Caco-2 (cell line): ENCODE measurements at regions not wholly inside any gene's neighbourhood (a gene's known extent, or its start where the extent isn't known, plus 50 kb on each side); places are given as distances from the start of the nearest gene placed in this dataset.
A peak's percentile ranks its signal among the peaks of the same experiment; 100 is the strongest.

Source experiments
- BruUV-seq: library from RNA; stranded (reverse); fragments of 400-500 nt; replicated peaks from 2 replicates; lab custom pipeline; 2021; lab: Mats Ljungman, UMichigan
- CTCF ChIA-PET: fragments of 300-600 bp; sonication (Branson Sonifier 250); formaldehyde crosslinking; loops from one replicate; lab custom pipeline; 2022; ENCODE audit warnings: antibody characterized with exemption; lab: Charles Lee
- POLR2A ChIA-PET: fragments of 300-600 bp; sonication (Branson Sonifier 250); formaldehyde crosslinking; loops from one replicate; lab custom pipeline; 2022; ENCODE audit warnings: antibody characterized with exemption; lab: Charles Lee
- DNase-seq, 2 experiments: peaks; one replicate each; pipeline versions ENCODE4 v3.0.0 to v3.0.0-alpha.2; 2020 to 2022
- H3K27me3 ChIP-seq: replicated peaks from 2 replicates; pipeline ENCODE4 v1.6.0; 2011; ENCODE audit warnings: low read length; ENCODE audit not compliant: control insufficient read depth, insufficient read depth
- H3K36me3 ChIP-seq: 2 replicates; pipeline ENCODE4 v1.5.1; 2011; ENCODE audit warnings: low read length; ENCODE audit not compliant: control insufficient read depth, insufficient read depth
- H3K4me1 ChIP-seq: fragments of 250-450 bp; sonication (Bioruptor Pico); 2 replicates; pipeline ENCODE4 v1.5.1; 2020; ENCODE audit warnings: mild to moderate bottlenecking
- H3K4me3 ChIP-seq: 2 replicates; pipeline ENCODE4 v1.5.1; 2011; ENCODE audit warnings: low read depth, mild to moderate bottlenecking, control low read depth, low read length
- H3K9me3 ChIP-seq: fragments of 250-450 bp; sonication (Bioruptor Pico); 2 replicates; pipeline ENCODE4 v1.5.1; 2020; ENCODE audit warnings: mild to moderate bottlenecking, moderate library complexity
- H3K27ac Mint-ChIP-seq: one replicate; pipeline ENCODE4 v1.8.0; 2022; ENCODE audit warnings: mixed read lengths; ENCODE audit not compliant: unreplicated experiment
- H3K27me3 Mint-ChIP-seq: one replicate; pipeline ENCODE4 v1.8.0; 2022; ENCODE audit warnings: mixed read lengths; ENCODE audit not compliant: insufficient read depth, unreplicated experiment
- H3K36me3 Mint-ChIP-seq: one replicate; pipeline ENCODE4 v1.8.0; 2022; ENCODE audit warnings: mild to moderate bottlenecking, mixed read lengths; ENCODE audit not compliant: insufficient read depth, unreplicated experiment
- H3K4me1 Mint-ChIP-seq: one replicate; pipeline ENCODE4 v1.8.0; 2022; ENCODE audit warnings: low read depth, mixed read lengths; ENCODE audit not compliant: unreplicated experiment
- H3K4me3 Mint-ChIP-seq: one replicate; pipeline ENCODE4 v1.8.0; 2022; ENCODE audit warnings: mild to moderate bottlenecking, moderate library complexity, mixed read lengths; ENCODE audit not compliant: unreplicated experiment
- H3K9me3 Mint-ChIP-seq: one replicate; pipeline ENCODE4 v1.8.0; 2022; ENCODE audit warnings: mixed read lengths; ENCODE audit not compliant: unreplicated experiment
- intact Hi-C: fragments of 100-400 bp; cut with micrococcal nuclease; formaldehyde crosslinking; loops from one replicate; pipeline ENCODE4 v1.10.0; 2022; ENCODE audit not compliant: unreplicated experiment
- TF ChIP-seq, protein P1 (sequence below), 2 experiments: fragments of 200-600 bp in 1 of 2; IDR thresholded peaks; 1 replicate in 1 of 2; 2 replicates in 1 of 2; pipeline versions ENCODE4 v1.5.1 to v1.8.0; 2011 to 2022; ENCODE audit warnings: antibody characterized with exemption in 1 of 2, control low read depth in 1 of 2, inconsistent platforms in 1 of 2, low read depth in 1 of 2, low read length in 1 of 2, mild to moderate bottlenecking in 1 of 2, moderate library complexity in 1 of 2; ENCODE audit not compliant: insufficient read depth in 1 of 2, severe bottlenecking in 1 of 2, unreplicated experiment in 1 of 2

DNA sequence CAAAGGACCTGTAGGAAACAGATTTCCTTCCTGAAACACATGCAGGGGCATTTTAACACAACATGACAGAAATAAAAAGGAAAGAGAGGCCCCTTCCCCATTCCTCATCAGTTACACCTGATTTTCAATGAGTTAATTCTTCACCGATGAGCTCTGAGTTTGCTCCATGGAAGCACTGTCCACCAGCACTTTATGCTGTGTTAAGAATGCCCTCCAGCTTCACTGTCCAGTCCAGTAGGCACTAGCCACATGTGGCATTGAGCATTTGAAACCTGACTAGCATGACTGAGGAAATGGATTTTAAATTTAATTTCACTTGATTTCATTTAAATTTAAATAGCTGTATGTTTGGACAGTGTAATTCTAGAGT, 217.2 kb upstream of the SLC10A2 start:
- CTCF ChIA-PET: no interaction called here
- no peaks in the 10 kb centered on the region for H3K36me3 Mint-ChIP-seq
- DNase-seq: no peak
- BruUV-seq: no TSS peak
- POLR2A ChIA-PET: no interaction called here
- peak overlapping the region; percentile 78 for H3K27ac Mint-ChIP-seq
- no peaks in the 10 kb centered on the region for H3K27me3 ChIP-seq
- peaks cover 22% of the 10 kb centered on the region for H3K4me1 ChIP-seq
- H3K4me1 Mint-ChIP-seq: peaks cover 9% of the 10 kb centered on the region
- no peaks in the 10 kb centered on the region for H3K27me3 Mint-ChIP-seq
- no peak overlapping the region for H3K4me3 ChIP-seq
- H3K36me3 ChIP-seq: no peaks in the 10 kb centered on the region
- peak overlapping the region; percentile 66 for H3K4me3 Mint-ChIP-seq
- intact Hi-C loops: no loop called here
- TF ChIP-seq, protein P1, sequence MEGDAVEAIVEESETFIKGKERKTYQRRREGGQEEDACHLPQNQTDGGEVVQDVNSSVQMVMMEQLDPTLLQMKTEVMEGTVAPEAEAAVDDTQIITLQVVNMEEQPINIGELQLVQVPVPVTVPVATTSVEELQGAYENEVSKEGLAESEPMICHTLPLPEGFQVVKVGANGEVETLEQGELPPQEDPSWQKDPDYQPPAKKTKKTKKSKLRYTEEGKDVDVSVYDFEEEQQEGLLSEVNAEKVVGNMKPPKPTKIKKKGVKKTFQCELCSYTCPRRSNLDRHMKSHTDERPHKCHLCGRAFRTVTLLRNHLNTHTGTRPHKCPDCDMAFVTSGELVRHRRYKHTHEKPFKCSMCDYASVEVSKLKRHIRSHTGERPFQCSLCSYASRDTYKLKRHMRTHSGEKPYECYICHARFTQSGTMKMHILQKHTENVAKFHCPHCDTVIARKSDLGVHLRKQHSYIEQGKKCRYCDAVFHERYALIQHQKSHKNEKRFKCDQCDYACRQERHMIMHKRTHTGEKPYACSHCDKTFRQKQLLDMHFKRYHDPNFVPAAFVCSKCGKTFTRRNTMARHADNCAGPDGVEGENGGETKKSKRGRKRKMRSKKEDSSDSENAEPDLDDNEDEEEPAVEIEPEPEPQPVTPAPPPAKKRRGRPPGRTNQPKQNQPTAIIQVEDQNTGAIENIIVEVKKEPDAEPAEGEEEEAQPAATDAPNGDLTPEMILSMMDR (IDR thresholded peaks at IDR 0.05; ENCODE audit: insufficient read depth in 1 of 2, low read depth in 1 of 2, low read length in 1 of 2, severe bottlenecking in 1 of 2, unreplicated experiment in 1 of 2): no peak
- H3K9me3 Mint-ChIP-seq: peaks cover 8% of the 10 kb centered on the region
- no peaks in the 10 kb centered on the region for H3K9me3 ChIP-seq

DNA sequence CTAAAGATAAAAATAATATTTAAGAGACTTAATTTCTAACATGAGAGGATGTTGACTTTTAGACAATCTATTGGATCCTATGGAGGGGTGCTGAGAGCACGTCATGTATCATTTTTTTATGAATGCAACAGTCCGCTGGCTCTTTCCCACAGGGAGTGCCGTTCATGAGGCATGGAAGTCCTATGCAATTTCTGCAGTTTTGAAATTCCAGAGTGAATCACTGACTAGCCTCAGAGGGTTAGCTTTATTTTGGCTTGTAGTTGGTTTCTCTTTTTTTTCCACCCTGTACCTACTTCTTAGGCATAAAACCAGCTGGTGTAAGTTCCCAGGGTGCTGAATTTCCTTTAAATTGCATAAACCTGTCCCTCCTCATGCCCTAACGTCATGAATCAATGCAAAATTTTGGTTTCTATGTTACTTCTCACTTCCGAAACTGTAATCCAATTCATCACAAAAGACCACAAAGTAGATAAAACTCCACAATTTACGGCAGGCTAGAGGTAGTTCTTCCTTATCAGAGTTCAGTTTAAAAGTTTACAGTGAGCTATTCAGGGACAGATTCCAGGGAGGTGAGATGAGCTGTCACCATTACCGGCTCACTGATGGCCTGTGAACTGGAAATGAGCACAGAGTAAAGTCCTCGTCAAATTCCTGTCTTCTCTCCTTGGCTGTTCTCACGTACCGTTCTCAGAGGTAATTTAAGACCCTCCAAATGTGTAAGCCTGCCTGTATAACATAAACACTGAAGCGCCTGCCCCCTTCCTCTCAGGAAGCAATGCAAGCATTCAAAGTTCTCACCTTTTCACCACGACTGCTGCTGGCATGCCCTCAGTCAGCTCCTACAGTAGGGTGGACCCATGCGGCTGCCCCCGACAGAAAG, 216.6 kb upstream of the SLC10A2 start:
- H3K27ac Mint-ChIP-seq: peak overlapping the region; percentile 78
- DNase-seq: peak in 1 of 2 experiments; percentile 15
- Histone ChIP-seq H3K4me1 (peaks cover 22% of the 10 kb centered on the region), H3K36me3 (no peaks in the 10 kb centered on the region), H3K27me3 (no peaks in the 10 kb centered on the region), H3K4me3 (no peak overlapping the region), H3K9me3 (no peaks in the 10 kb centered on the region)
- intact Hi-C loops: no loop called here
- ChIA-PET POLR2A (no interaction called here), CTCF (no interaction called here)
- no TSS peak for BruUV-seq
- peaks cover 9% of the 10 kb centered on the region for H3K4me1 Mint-ChIP-seq
- TF ChIP-seq, protein P1 (IDR thresholded peaks at IDR 0.05; ENCODE audit: insufficient read depth in 1 of 2, low read depth in 1 of 2, low read length in 1 of 2, severe bottlenecking in 1 of 2, unreplicated experiment in 1 of 2): no peak
- no peaks in the 10 kb centered on the region for H3K36me3 Mint-ChIP-seq
- H3K4me3 Mint-ChIP-seq: peak overlapping the region; percentile 66
- peaks cover 8% of the 10 kb centered on the region for H3K9me3 Mint-ChIP-seq
- no peaks in the 10 kb centered on the region for H3K27me3 Mint-ChIP-seq

DNA sequence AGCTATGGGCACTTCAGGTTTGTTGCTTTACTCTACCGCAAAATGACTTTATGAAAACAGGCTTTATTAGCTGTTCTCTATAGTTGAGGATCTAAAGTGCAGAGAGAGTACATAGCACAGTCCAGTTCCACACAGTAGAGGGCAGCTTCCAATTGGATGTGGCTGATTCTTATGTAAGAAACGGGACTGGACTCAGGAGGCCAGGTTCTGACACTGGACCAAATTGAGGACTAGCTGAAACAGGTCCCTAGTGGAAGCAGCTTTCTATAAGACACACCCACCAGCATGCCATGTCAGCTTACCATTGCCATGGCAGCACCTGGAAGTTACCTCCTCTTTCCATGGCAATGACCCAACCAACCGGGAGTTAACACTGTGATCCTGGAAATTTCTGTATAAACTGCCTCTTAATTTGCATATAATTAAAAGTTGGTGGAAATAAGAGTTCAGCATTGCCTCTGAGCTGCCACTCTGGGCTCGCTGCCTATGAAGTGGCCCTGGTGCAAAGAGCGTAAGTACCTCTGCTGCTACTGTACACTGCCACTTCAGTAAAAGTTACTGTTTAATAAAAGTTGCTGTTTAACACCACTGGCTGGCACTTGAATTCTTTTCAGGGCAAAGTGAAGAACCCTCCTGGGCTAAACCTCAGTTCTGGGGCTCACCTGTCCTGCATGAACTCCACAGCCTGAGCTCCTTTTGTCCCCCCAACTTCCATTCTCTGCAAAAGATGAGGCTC, 211.9 kb upstream of the SLC10A2 start:
- Histone ChIP-seq H3K9me3 (0 out of 2 replicates have a peak, but pooled peaks cover under 1% of the 10 kb centered on the region), H3K36me3 (no peaks in the 10 kb centered on the region), H3K27me3 (no peaks in the 10 kb centered on the region), H3K4me3 (no peak overlapping the region), H3K4me1 (peaks cover 14% of the 10 kb centered on the region)
- Mint-ChIP-seq H3K4me3 (no peak overlapping the region), H3K4me1 (peaks cover 6% of the 10 kb centered on the region), H3K27ac (no peak overlapping the region), H3K9me3 (peaks cover 8% of the 10 kb centered on the region), H3K36me3 (no peaks in the 10 kb centered on the region), H3K27me3 (no peaks in the 10 kb centered on the region)
- POLR2A ChIA-PET: no interaction called here
- BruUV-seq: no TSS peak
- no peak for DNase-seq
- TF ChIP-seq, protein P1 (IDR thresholded peaks at IDR 0.05; ENCODE audit: insufficient read depth in 1 of 2, low read depth in 1 of 2, low read length in 1 of 2, severe bottlenecking in 1 of 2, unreplicated experiment in 1 of 2): no peak
- intact Hi-C loops: no loop called here
- CTCF ChIA-PET: no interaction called here
